NK-92 treated with Interleukin-12 subunit alpha and Interleukin-12 subunit beta, amount 100 ng/mL, for 24 hours (cell line): ENCODE measurements at regions not wholly inside any gene's neighbourhood (a gene's known extent, or its start where the extent isn't known, plus 50 kb on each side); places are given as distances from the start of the nearest gene placed in this dataset.
"Not testable (repeated sequence)": the region's sequence is repeated elsewhere in the genome, so short reads cannot be mapped to it uniquely, and the experiment has no call there.

Source experiments
- DNase-seq: peaks from one replicate; lab custom pipeline; 2025; lab: John Stamatoyannopoulos, UW

- no peak for DNase-seq
Observed at GRCh38 chr2:132272713-132273112, 111.0 kb upstream of the ANKRD30BL start.

- DNase-seq = not testable (repeated sequence)
Observed at GRCh38 chr2:132273585-132273984, 111.8 kb upstream of the ANKRD30BL start.

GRCh38 chr2:132274000-132274399, 112.2 kb upstream of the ANKRD30BL start:
- no peak for DNase-seq

- DNase-seq = no peak
Observed at GRCh38 chr2:132275396-132275795, 113.6 kb upstream of the ANKRD30BL start.

- DNase-seq = no peak
Observed at GRCh38 chr2:132276571-132276981, 114.8 kb upstream of the ANKRD30BL start.

- no peak for DNase-seq
Observed at GRCh38 chr2:132278267-132278666, 116.5 kb upstream of the ANKRD30BL start.

GRCh38 chr2:132279344-132279743, 117.6 kb upstream of the ANKRD30BL start:
- DNase-seq = no peak

GRCh38 chr2:132279930-132280615, 118.3 kb upstream of the ANKRD30BL start:
- no peak for DNase-seq

- no peak for DNase-seq
Observed at GRCh38 chr2:132280912-132281311, 119.2 kb upstream of the ANKRD30BL start.

- not testable (repeated sequence) for DNase-seq
Observed at GRCh38 chr2:132282104-132282503, 120.4 kb upstream of the ANKRD30BL start.

GRCh38 chr2:132282911-132283310, 121.2 kb upstream of the ANKRD30BL start:
- DNase-seq = no peak

- not testable (repeated sequence) for DNase-seq
Observed at GRCh38 chr2:132286289-132286911, 124.6 kb upstream of the ANKRD30BL start.

- DNase-seq = not testable (repeated sequence)
Observed at GRCh38 chr2:132287910-132288309, 126.2 kb upstream of the ANKRD30BL start.

GRCh38 chr2:132289138-132289537, 127.4 kb upstream of the ANKRD30BL start:
- DNase-seq = peak; percentile 2

GRCh38 chr2:132289812-132290211, 126.8 kb upstream of the GPR39 start:
- DNase-seq = not testable (repeated sequence)

- DNase-seq = not testable (repeated sequence)
Observed at GRCh38 chr2:132300592-132301378, 115.8 kb upstream of the GPR39 start.

GRCh38 chr2:132304661-132305380, 111.8 kb upstream of the GPR39 start:
- DNase-seq = not testable (repeated sequence)

- not testable (repeated sequence) for DNase-seq
Observed at GRCh38 chr2:132307613-132308198, 108.9 kb upstream of the GPR39 start.

- not testable (repeated sequence) for DNase-seq
Observed at GRCh38 chr2:132309203-132309602, 107.4 kb upstream of the GPR39 start.

- not testable (repeated sequence) for DNase-seq
Observed at GRCh38 chr2:132315546-132315945, 101.1 kb upstream of the GPR39 start.

- not testable (repeated sequence) for DNase-seq
Observed at GRCh38 chr2:132317026-132317680, 99.5 kb upstream of the GPR39 start.
